Thoracic aorta (tissue), 2 donors: ENCODE measurements at regions not wholly inside any gene's neighbourhood (a gene's known extent, or its start where the extent isn't known, plus 50 kb on each side); places are given as distances from the start of the nearest gene placed in this dataset.
"Not testable (repeated sequence)": the region's sequence is repeated elsewhere in the genome, so short reads cannot be mapped to it uniquely, and the experiment has no call there.

ENCODE experiments used
- ATAC-seq: fragments of 150-250 bp; one replicate; pipeline ENCODE4 v1.8.0; 2017; ENCODE audit warnings: low read depth; ENCODE audit not compliant: insufficient number of reproducible peaks, low FRiP score
- DNase-seq: peaks from one replicate; pipeline ENCODE4 v3.0.0-alpha.2; 2020; ENCODE audit warnings: low spot score
- H3K27ac ChIP-seq, 2 donors: fragments of 200-600 bp; sonication (generic); 1 replicate in 1 of 2; 2 replicates in 1 of 2; pipeline ENCODE4 v1.5.1; 2016; ENCODE audit warnings: mild to moderate bottlenecking in 2 of 2, moderate library complexity in 2 of 2
- H3K27me3 ChIP-seq: fragments of 200-600 bp; sonication (generic); replicated peaks from 2 replicates; pipeline ENCODE4 v1.6.0; 2016; ENCODE audit warnings: mild to moderate bottlenecking; ENCODE audit not compliant: insufficient read depth
- H3K36me3 ChIP-seq: fragments of 200-600 bp; sonication (generic); one replicate; pipeline ENCODE4 v1.5.1; 2016
- H3K4me1 ChIP-seq, 2 donors: fragments of 200-600 bp; sonication (generic); 1 replicate in 1 of 2; 2 replicates in 1 of 2; pipeline versions ENCODE4 v1.5.1 to v1.6.0; 2016; ENCODE audit warnings: low read depth in 2 of 2, mild to moderate bottlenecking in 1 of 2; ENCODE audit not compliant: control insufficient read depth in 1 of 2
- H3K4me3 ChIP-seq: fragments of 200-600 bp; sonication (generic); 2 replicates; pipeline ENCODE4 v1.5.1; 2016; ENCODE audit warnings: mild to moderate bottlenecking
- H3K9me3 ChIP-seq: fragments of 200-600 bp; sonication (generic); 2 replicates; pipeline ENCODE4 v1.5.1; 2016
- CTCF ChIP-seq: fragments of 200-600 bp; sonication (generic); IDR thresholded peaks from one replicate; pipeline ENCODE4 v1.5.1; 2019; ENCODE audit warnings: antibody characterized with exemption

GRCh38 chr18:58805467-58806187, 59.0 kb upstream of the ZNF532 start:
- no peaks in the 10 kb centered on the region for H3K36me3 ChIP-seq
- no peak overlapping the region for H3K27ac ChIP-seq
- DNase-seq (no peak), ATAC-seq (no peak)
- H3K4me3 ChIP-seq, result no peak overlapping the region
- H3K9me3 ChIP-seq, result no peaks in the 10 kb centered on the region
- H3K27me3 ChIP-seq, result no peaks in the 10 kb centered on the region
- no peaks in the 10 kb centered on the region for H3K4me1 ChIP-seq
- no peak for TF ChIP-seq CTCF

- Histone ChIP-seq H3K4me1 (no peaks in the 10 kb centered on the region), H3K27ac (no peak overlapping the region), H3K9me3 (no peaks in the 10 kb centered on the region), H3K36me3 (no peaks in the 10 kb centered on the region), H3K27me3 (no peaks in the 10 kb centered on the region), H3K4me3 (no peak overlapping the region)
- ATAC-seq (no peak), DNase-seq (no peak)
- no peak for TF ChIP-seq CTCF
Measured at GRCh38 chr18:58806826-58807714, 57.6 kb upstream of the ZNF532 start.

- H3K4me1 ChIP-seq, result peaks cover 0 to 6% of the 10 kb centered on the region in 2 donors
- H3K27ac ChIP-seq, result no peak overlapping the region
- no peak for ATAC-seq
- no peaks in the 10 kb centered on the region for H3K27me3 ChIP-seq
- DNase-seq, result no peak
- H3K4me3 ChIP-seq, result no peak overlapping the region
- no peaks in the 10 kb centered on the region for H3K36me3 ChIP-seq
- no peaks in the 10 kb centered on the region for H3K9me3 ChIP-seq
- no peak for TF ChIP-seq CTCF
Measured at GRCh38 chr18:58807766-58808165, 56.9 kb upstream of the ZNF532 start.

- no peak overlapping the region for H3K4me3 ChIP-seq
- H3K27ac ChIP-seq, result no peak overlapping the region
- ATAC-seq (no peak), DNase-seq (no peak)
- H3K4me1 ChIP-seq, result peaks cover 3 to 12% of the 10 kb centered on the region in 2 donors
- no peaks in the 10 kb centered on the region for H3K36me3 ChIP-seq
- TF ChIP-seq CTCF, result no peak
- H3K27me3 ChIP-seq, result no peaks in the 10 kb centered on the region
- no peaks in the 10 kb centered on the region for H3K9me3 ChIP-seq
Measured at GRCh38 chr18:58808349-58808748, 56.3 kb upstream of the ZNF532 start.

- H3K4me1 ChIP-seq, result peaks cover 5 to 25% of the 10 kb centered on the region in 2 donors
- H3K36me3 ChIP-seq, DNase-seq, H3K4me3 ChIP-seq, H3K27me3 ChIP-seq, ATAC-seq, H3K9me3 ChIP-seq, H3K27ac ChIP-seq: not testable (repeated sequence)
Measured at GRCh38 chr18:58811859-58812258, 52.8 kb upstream of the ZNF532 start.
